Fibroblast of pulmonary artery (primary cell): ENCODE measurements at regions not wholly inside any gene's neighbourhood (a gene's known extent, or its start where the extent isn't known, plus 50 kb on each side); places are given as distances from the start of the nearest gene placed in this dataset.

Experiments
- DNase-seq: peaks from one replicate; pipeline ENCODE4 v3.0.0-alpha.2; 2010; ENCODE audit warnings: low read depth
- H3K4me3 ChIP-seq: replicated peaks from 2 replicates; pipeline ENCODE4 v1.5.1; 2011; ENCODE audit warnings: low read depth, mild to moderate bottlenecking, control low read depth, low read length, moderate library complexity
- CTCF ChIP-seq: IDR thresholded peaks from 2 replicates; pipeline ENCODE4 v1.5.1; 2011; ENCODE audit warnings: mild to moderate bottlenecking, control low read depth, low read length, inconsistent platforms; ENCODE audit errors: missing control alignments

GRCh38 chr7:22664988-22665798 is 61.8 kb upstream of the IL6 start:
- no peak for TF ChIP-seq CTCF
- H3K4me3 ChIP-seq, result no peak overlapping the region
- DNase-seq, result no peak

- TF ChIP-seq CTCF, result no peak
- H3K4me3 ChIP-seq, result no peak overlapping the region
Measured at GRCh38 chr7:22663721-22664120, 63.3 kb upstream of the IL6 start.

GRCh38 chr7:22663357-22663718 is 63.7 kb upstream of the IL6 start:
- peak; percentile 86 for DNase-seq
- no peak for TF ChIP-seq CTCF
- no peak overlapping the region for H3K4me3 ChIP-seq

More at GRCh38 chr7:22663721-22664120, 63.3 kb upstream of the IL6 start:
- DNase-seq, result peak; percentile 84

GRCh38 chr7:22662556-22663356 is 64.2 kb upstream of the IL6 start:
- no peak overlapping the region for H3K4me3 ChIP-seq
- no peak for TF ChIP-seq CTCF
- DNase-seq, result no peak

GRCh38 chr7:22662036-22662435 is 65.0 kb upstream of the IL6 start:
- DNase-seq, result no peak
- TF ChIP-seq CTCF, result no peak

GRCh38 chr7:22660732-22661131 is 66.3 kb upstream of the IL6 start:
- H3K4me3 ChIP-seq, result no peak overlapping the region
- no peak for DNase-seq
- peak; percentile 16 for TF ChIP-seq CTCF

More at GRCh38 chr7:22662036-22662435, 65.0 kb upstream of the IL6 start:
- H3K4me3 ChIP-seq, result no peak overlapping the region
